Peyer's patch (tissue), 4 donors: ENCODE measurements at regions not wholly inside any gene's neighbourhood (a gene's known extent, or its start where the extent isn't known, plus 50 kb on each side); places are given as distances from the start of the nearest gene placed in this dataset.

Experiments used
- DNase-seq, 3 donors: peaks; one replicate each; pipeline ENCODE4 v3.0.0-alpha.2; 2017 to 2019
- H3K27ac ChIP-seq, 4 donors: fragments of 200-600 bp; sonication (generic); one replicate each; pipeline ENCODE4 v1.5.1; 2016 to 2019
- H3K27me3 ChIP-seq, 2 donors: fragments of 200-600 bp; sonication (generic); one replicate each; pipeline ENCODE4 v1.5.1; 2019
- H3K36me3 ChIP-seq, 3 donors: fragments of 200-600 bp; sonication (generic); one replicate each; pipeline ENCODE4 v1.5.1; 2016 to 2019
- H3K4me1 ChIP-seq, 4 donors: fragments of 200-600 bp; sonication (generic); one replicate each; pipeline ENCODE4 v1.5.1; 2016 to 2019
- H3K4me3 ChIP-seq, 4 donors: fragments of 200-600 bp; sonication (generic); 1 replicate in 3 of 4; 2 replicates in 1 of 4; pipeline ENCODE4 v1.5.1; 2016 to 2019; ENCODE audit warnings: mild to moderate bottlenecking in 1 of 4
- H3K9me3 ChIP-seq, 4 donors: fragments of 200-600 bp; sonication (generic); one replicate each; pipeline ENCODE4 v1.5.1; 2016 to 2019; ENCODE audit warnings: mild to moderate bottlenecking in 1 of 4
- CTCF ChIP-seq, 6 experiments: fragments of 450-650 bp in 4 of 6; fragments of 200-600 bp in 2 of 6; sonication (generic) in 1 of 6; IDR thresholded peaks; one replicate each; pipeline ENCODE4 v1.5.1; 2017 to 2019; ENCODE audit warnings: antibody characterized with exemption in 6 of 6, mild to moderate bottlenecking in 3 of 6, moderate library complexity in 1 of 6
- POLR2A ChIP-seq, 2 donors: fragments of 450-650 bp; IDR thresholded peaks; one replicate each; pipeline ENCODE4 v1.5.1; 2017; ENCODE audit warnings: antibody characterized with exemption in 2 of 2, mild to moderate bottlenecking in 2 of 2, moderate library complexity in 2 of 2

- no peak overlapping the region for H3K4me3 ChIP-seq
- H3K4me1 ChIP-seq, result no peaks in the 10 kb centered on the region
- TF ChIP-seq POLR2A (IDR thresholded peaks at IDR 0.05), result no peak
- no peaks in the 10 kb centered on the region for H3K36me3 ChIP-seq
- no peak overlapping the region for H3K27ac ChIP-seq
- no peaks in the 10 kb centered on the region for H3K9me3 ChIP-seq
- no peak for DNase-seq
- no peaks in the 10 kb centered on the region for H3K27me3 ChIP-seq
These were observed 719.5 kb upstream of the TMPRSS15 start for GRCh38 chr21:19123053-19123452.

- no peak overlapping the region for H3K27ac ChIP-seq
- DNase-seq, result no peak
- H3K36me3 ChIP-seq, result no peaks in the 10 kb centered on the region
- no peak overlapping the region for H3K4me3 ChIP-seq
- H3K27me3 ChIP-seq, result no peaks in the 10 kb centered on the region
- TF ChIP-seq CTCF (IDR thresholded peaks at IDR 0.05), result no peak
- H3K4me1 ChIP-seq, result no peaks in the 10 kb centered on the region
- H3K9me3 ChIP-seq, result no peaks in the 10 kb centered on the region
These were observed 719.9 kb upstream of the TMPRSS15 start for GRCh38 chr21:19123525-19123924.

- H3K4me1 ChIP-seq, result no peaks in the 10 kb centered on the region
- no peaks in the 10 kb centered on the region for H3K36me3 ChIP-seq
- no peaks in the 10 kb centered on the region for H3K27me3 ChIP-seq
- no peaks in the 10 kb centered on the region for H3K9me3 ChIP-seq
- H3K4me3 ChIP-seq, result no peak overlapping the region
- TF ChIP-seq CTCF (IDR thresholded peaks at IDR 0.05) (no peak), POLR2A (IDR thresholded peaks at IDR 0.05) (no peak)
- H3K27ac ChIP-seq, result no peak overlapping the region
- no peak for DNase-seq
These were observed 721.1 kb upstream of the TMPRSS15 start for GRCh38 chr21:19124691-19125090.

- no peaks in the 10 kb centered on the region for H3K9me3 ChIP-seq
- no peaks in the 10 kb centered on the region for H3K36me3 ChIP-seq
- no peak for DNase-seq
- no peak overlapping the region for H3K4me3 ChIP-seq
- H3K4me1 ChIP-seq, result no peaks in the 10 kb centered on the region
- no peaks in the 10 kb centered on the region for H3K27me3 ChIP-seq
- H3K27ac ChIP-seq, result no peak overlapping the region
- no peak for TF ChIP-seq POLR2A (IDR thresholded peaks at IDR 0.05)
- TF ChIP-seq CTCF (IDR thresholded peaks at IDR 0.05), result no peak
These were observed 726.9 kb upstream of the TMPRSS15 start for GRCh38 chr21:19130379-19131028.

- Histone ChIP-seq H3K27ac (no peak overlapping the region), H3K4me3 (no peak overlapping the region), H3K36me3 (no peaks in the 10 kb centered on the region), H3K4me1 (no peaks in the 10 kb centered on the region), H3K9me3 (no peaks in the 10 kb centered on the region), H3K27me3 (no peaks in the 10 kb centered on the region)
- TF ChIP-seq CTCF (IDR thresholded peaks at IDR 0.05) (no peak), POLR2A (IDR thresholded peaks at IDR 0.05) (no peak)
- DNase-seq, result no peak
These were observed 737.9 kb upstream of the TMPRSS15 start for GRCh38 chr21:19141511-19141910.

GRCh38 chr21:19145682-19146293 is 742.2 kb upstream of the TMPRSS15 start:
- Histone ChIP-seq H3K9me3 (no peaks in the 10 kb centered on the region), H3K4me3 (no peak overlapping the region), H3K27me3 (no peaks in the 10 kb centered on the region), H3K27ac (no peak overlapping the region), H3K36me3 (no peaks in the 10 kb centered on the region), H3K4me1 (no peaks in the 10 kb centered on the region)
- DNase-seq, result no peak
- no peak for TF ChIP-seq POLR2A (IDR thresholded peaks at IDR 0.05)

GRCh38 chr21:19148056-19148455 is 744.5 kb upstream of the TMPRSS15 start:
- H3K36me3 ChIP-seq, result no peaks in the 10 kb centered on the region
- no peaks in the 10 kb centered on the region for H3K27me3 ChIP-seq
- H3K4me3 ChIP-seq, result no peak overlapping the region
- H3K9me3 ChIP-seq, result no peaks in the 10 kb centered on the region
- H3K27ac ChIP-seq, result no peak overlapping the region
- no peak for TF ChIP-seq CTCF (IDR thresholded peaks at IDR 0.05)
- TF ChIP-seq POLR2A (IDR thresholded peaks at IDR 0.05), result no peak
- no peaks in the 10 kb centered on the region for H3K4me1 ChIP-seq
- DNase-seq, result no peak
